Choroid plexus epithelial cell (primary cell): ENCODE measurements at regions not wholly inside any gene's neighbourhood (a gene's known extent, or its start where the extent isn't known, plus 50 kb on each side); places are given as distances from the start of the nearest gene placed in this dataset.

Experiments
- DNase-seq: peaks from one replicate; pipeline ENCODE4 v3.0.0-alpha.2; 2010; ENCODE audit warnings: low read depth
- H3K4me3 ChIP-seq: 2 replicates; pipeline ENCODE4 v1.5.1; 2011; ENCODE audit warnings: low read depth, mild to moderate bottlenecking, control low read depth, low read length, moderate library complexity
- CTCF ChIP-seq: conservative IDR thresholded peaks from 2 replicates; pipeline ENCODE4 v1.5.1; 2011; ENCODE audit warnings: low read depth, mild to moderate bottlenecking, control low read depth, inconsistent platforms, low read length, moderate library complexity

- no peak for DNase-seq
- H3K4me3 ChIP-seq, result no peak overlapping the region
- no peak for TF ChIP-seq CTCF
These were observed 160.4 kb upstream of the MON1B start for GRCh38 chr16:77030600-77030999.

- TF ChIP-seq CTCF, result no peak
These were observed 157.5 kb upstream of the MON1B start for GRCh38 chr16:77033516-77033915.

GRCh38 chr16:77035361-77035760, 155.6 kb upstream of the MON1B start:
- TF ChIP-seq CTCF, result no peak
- no peak overlapping the region for H3K4me3 ChIP-seq
- no peak for DNase-seq

More at GRCh38 chr16:77033516-77033915, 157.5 kb upstream of the MON1B start:
- no peak overlapping the region for H3K4me3 ChIP-seq
- no peak for DNase-seq

GRCh38 chr16:77037696-77038347, 153.2 kb upstream of the MON1B start:
- DNase-seq, result no peak
- no peak overlapping the region for H3K4me3 ChIP-seq
- TF ChIP-seq CTCF, result no peak

GRCh38 chr16:77041468-77041867, 149.5 kb upstream of the MON1B start:
- TF ChIP-seq CTCF, result no peak
- no peak for DNase-seq

GRCh38 chr16:77043076-77043475, 147.9 kb upstream of the MON1B start:
- DNase-seq, result peak; percentile 23
- H3K4me3 ChIP-seq, result no peak overlapping the region
- peak; percentile 29 for TF ChIP-seq CTCF

More at GRCh38 chr16:77041468-77041867, 149.5 kb upstream of the MON1B start:
- no peak overlapping the region for H3K4me3 ChIP-seq

GRCh38 chr16:77046206-77046605, 144.8 kb upstream of the MON1B start:
- H3K4me3 ChIP-seq, result no peak overlapping the region
- TF ChIP-seq CTCF, result no peak
- DNase-seq, result no peak
